Fibroblast of lung (primary cell): ENCODE measurements at regions not wholly inside any gene's neighbourhood (a gene's known extent, or its start where the extent isn't known, plus 50 kb on each side); places are given as distances from the start of the nearest gene placed in this dataset.

Experiments used
- EZH2 ChIP-seq: IDR thresholded peaks from 2 replicates; pipeline ENCODE4 v1.5.1; 2012; ENCODE audit warnings: low read length, control low read depth, mild to moderate bottlenecking; ENCODE audit errors: missing control alignments
- TF ChIP-seq, protein P1 (sequence below), 2 donors: IDR thresholded peaks in 1 of 2; conservative IDR thresholded peaks in 1 of 2; 1 replicate in 1 of 2; 2 replicates in 1 of 2; pipeline ENCODE4 v1.5.1; 2011 to 2012; ENCODE audit warnings: low read length in 2 of 2, control low read depth in 1 of 2, inconsistent platforms in 1 of 2, low read depth in 1 of 2, mild to moderate bottlenecking in 1 of 2

DNA sequence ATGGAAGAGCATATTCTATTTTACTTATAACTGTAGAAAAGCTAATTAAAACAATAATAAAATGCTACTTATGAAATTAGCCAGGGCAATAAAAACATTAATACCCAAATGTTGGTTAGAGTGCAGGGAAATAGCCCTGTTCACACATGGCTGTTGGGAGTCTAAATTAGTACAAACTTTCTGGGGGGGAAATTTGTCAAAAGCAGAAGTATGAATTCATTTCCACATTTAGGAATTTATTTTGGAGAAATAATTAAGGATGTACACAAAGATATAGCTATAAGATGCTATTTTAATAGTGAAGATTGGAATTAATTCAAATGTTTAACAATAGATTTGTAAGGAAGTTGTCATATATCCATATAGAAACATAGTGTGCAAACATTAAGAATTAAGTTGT is 190.5 kb downstream of the SEC61B start:
- TF ChIP-seq, protein P1, sequence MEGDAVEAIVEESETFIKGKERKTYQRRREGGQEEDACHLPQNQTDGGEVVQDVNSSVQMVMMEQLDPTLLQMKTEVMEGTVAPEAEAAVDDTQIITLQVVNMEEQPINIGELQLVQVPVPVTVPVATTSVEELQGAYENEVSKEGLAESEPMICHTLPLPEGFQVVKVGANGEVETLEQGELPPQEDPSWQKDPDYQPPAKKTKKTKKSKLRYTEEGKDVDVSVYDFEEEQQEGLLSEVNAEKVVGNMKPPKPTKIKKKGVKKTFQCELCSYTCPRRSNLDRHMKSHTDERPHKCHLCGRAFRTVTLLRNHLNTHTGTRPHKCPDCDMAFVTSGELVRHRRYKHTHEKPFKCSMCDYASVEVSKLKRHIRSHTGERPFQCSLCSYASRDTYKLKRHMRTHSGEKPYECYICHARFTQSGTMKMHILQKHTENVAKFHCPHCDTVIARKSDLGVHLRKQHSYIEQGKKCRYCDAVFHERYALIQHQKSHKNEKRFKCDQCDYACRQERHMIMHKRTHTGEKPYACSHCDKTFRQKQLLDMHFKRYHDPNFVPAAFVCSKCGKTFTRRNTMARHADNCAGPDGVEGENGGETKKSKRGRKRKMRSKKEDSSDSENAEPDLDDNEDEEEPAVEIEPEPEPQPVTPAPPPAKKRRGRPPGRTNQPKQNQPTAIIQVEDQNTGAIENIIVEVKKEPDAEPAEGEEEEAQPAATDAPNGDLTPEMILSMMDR (conservative IDR thresholded peaks at IDR 0.05 in 1 of 2, IDR thresholded peaks at IDR 0.05 in 1 of 2; ENCODE audit: low read depth in 1 of 2, low read length in 2 of 2), result no peak
- TF ChIP-seq EZH2, result no peak
